HG03280 (cell line): ENCODE measurements at regions not wholly inside any gene's neighbourhood (a gene's known extent, or its start where the extent isn't known, plus 50 kb on each side); places are given as distances from the start of the nearest gene placed in this dataset.

Experiments used
- ATAC-seq: cut with Tn5 transposase; IDR thresholded peaks from one replicate; pipeline ENCODE4 v1.9.1; 2021; ENCODE audit warnings: mild to moderate bottlenecking, moderate library complexity; ENCODE audit not compliant: unreplicated experiment

DNA sequence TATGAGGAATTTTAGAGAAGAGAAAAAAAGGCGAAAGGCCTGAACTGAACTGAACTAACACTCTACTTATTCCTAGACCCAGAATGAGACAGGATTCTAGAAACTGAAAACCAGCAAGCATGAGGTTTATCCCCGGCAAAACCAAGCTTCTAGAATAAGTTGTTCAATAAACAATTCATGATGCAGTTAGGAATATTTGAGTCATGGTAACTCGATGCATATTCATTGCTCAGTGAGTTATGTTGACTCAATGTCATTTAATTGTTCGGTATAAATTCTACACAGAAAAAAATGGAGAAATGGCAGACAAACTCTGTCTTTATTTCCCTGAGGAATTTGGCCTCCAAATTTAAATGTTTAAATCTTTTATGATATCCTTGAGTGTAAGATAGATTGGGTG lies 321.5 kb downstream of the SATB2 start:
- ATAC-seq = no peak

DNA sequence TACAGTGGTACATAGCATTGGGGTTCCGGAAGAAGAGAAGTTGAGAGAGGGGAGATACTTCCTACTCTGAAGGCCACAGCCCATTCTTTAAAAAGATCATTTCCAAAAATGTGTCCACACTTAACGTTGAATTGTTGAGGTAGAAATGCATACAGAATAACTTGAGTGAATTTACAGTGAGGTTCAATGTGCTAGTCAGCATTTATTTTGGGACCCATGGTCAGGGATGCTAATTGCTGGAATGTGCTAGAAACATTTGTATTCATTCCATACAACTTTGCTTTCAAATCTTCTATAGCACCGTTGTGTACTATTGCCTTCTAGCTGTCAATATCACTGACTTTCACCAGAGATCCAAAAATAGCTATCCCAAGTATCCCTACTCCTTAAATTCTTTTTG lies 325.9 kb downstream of the SATB2 start:
- no peak for ATAC-seq

DNA sequence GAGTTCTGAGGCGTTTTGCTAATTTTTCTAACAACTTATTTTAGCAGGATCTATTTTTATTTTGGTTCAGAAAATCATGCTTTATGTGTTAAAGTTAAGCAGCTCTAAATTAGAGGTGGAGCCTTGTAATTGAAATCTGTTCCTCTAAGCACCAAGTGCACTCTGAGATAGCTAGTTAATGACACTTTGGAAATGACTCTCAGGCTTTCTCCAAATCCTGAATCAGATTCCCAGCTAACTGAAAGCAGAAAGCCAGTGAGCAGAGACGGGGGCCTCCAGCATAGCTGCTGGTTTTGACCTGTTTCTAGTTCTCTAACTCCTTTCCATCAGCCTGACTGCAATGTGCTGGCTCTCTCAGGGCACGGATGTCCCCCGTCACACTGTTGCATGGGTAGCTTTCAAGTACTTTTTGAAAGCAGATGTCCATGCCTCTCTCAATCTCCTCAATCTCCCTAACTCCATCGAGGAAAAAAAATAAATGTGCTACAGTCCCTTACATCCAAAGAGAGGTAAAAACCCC lies 326.5 kb downstream of the SATB2 start:
- no peak for ATAC-seq

DNA sequence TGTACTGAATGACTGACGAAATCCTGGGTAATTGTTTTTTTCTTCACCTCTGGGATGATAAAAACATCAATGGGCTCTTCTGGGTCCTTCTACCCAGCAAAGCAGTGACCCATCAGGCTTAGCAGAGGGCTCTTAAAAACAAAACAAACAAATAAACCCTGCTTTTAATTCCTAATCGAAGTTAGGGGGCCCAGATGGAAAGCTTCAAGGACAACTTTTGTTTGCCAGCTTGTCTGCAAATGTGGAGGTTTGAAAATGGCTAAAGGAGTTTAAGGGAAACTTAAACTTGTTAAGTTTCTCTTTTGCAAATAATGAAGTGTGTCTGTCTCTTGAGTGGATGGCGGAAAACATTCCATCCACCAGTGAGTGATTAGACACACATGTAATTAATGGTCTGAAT lies 327.2 kb downstream of the SATB2 start:
- no peak for ATAC-seq

DNA sequence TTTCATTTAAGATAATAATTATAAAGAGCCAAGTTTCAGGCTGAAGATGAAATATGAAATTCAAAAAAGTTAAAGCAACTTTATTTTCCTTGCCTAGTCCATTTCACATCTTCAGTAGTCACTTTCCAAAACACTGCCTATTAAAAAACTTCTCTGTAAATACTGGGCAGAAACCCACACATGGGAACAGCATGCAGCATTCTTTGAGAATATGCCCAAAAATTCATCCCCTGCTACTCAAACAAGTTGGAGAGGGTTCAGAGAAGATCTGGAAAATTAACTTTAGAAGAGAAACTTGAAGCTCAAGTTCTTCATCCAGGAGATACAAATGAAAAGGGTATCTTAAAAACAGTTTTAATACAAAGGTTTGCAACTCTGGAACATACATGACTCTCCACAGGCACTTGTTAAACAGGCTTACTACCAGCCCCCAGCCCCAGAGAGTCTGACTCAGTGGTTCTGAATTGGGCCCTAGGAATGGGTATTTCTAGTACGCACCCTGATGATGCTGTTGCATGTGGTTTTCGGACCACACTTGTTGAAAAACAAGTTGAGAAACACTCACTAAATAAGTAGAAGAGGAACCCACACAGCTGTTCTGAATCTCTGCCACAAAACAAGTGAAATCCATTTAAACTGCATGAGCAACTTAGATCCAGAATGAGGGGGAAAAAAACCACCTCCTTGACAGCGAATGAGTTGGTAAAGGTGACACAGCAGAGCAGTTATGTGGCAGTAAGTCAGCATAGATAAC lies 329.1 kb downstream of the SATB2 start:
- no peak for ATAC-seq

DNA sequence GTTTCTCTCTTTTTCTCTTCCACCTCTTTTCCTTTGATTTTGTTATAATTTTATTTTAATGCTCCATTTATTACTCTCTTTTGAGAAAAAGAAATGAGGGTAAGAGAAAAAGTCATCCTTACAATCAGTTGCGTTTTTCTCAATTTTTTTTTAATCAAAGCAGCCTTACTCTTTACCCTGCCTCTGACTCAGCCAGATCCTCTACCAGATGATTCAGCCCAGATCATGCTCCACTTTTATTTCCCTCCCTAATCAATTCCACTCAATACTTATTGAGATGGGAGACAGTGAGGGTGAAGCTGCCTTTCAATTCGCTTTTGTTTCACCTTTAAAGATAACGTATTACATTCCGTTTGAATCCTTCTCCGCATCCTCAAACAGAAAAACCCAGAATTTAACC lies 337.9 kb downstream of the SATB2 start:
- ATAC-seq = no peak

DNA sequence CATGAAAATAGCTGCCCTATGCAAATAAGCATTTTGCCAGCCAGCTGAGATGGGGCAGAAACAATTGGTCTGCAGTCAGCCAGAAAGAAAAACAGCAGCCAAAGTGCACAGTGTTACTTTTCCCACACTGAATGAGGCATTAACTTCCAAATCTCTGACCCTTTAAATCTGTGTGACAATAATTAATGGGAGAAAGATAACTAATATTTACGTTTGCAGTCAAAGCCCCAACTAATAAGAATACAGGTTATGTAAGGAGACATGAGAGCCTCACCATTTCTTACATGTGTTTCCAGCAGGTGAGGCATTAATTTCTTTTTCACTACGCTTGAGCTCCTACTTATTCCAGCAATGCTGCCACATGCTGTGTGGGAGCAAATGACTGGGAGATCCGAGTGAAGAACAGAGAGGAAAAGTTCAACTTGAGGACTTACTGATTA lies 339.0 kb downstream of the SATB2 start:
- no peak for ATAC-seq

DNA sequence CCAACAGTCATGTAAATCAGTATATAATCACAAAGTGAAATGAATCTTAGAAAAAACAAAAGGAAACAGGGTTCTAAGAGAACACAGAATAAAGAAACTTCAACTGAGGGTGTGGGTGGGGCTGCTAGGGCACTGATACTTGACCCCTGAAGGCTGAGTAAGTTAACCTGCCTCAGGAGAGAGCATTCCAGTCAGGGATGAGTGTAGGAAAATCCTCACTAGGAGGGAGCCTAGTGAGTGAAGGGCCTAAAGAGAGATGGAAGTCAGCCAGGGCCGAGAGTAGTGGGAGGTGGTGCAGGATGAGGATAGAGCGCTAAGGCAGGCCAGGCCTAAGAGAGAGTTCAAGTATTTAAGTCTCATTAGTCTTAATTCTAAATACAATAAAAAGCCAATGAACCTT lies 342.6 kb downstream of the SATB2 start:
- no peak for ATAC-seq

DNA sequence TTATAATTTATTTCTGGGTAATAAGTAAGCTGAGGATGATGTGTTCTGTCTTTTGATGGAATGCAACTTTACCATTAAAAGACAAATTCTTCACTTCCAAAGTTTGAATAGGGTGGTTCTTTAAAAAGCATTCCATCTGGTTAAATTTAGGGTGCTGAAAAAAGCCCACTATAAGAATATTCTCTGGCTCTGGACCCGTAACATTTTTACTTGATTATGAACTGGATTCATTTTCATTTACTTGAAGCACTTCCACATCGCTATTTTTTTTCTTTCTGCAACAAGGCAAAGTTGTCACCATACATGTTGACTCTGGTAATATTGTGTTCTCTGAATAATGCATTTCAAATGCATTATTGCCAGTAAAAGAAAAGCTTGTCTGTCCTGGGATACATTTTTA lies 344.6 kb downstream of the SATB2 start:
- ATAC-seq = no peak

DNA sequence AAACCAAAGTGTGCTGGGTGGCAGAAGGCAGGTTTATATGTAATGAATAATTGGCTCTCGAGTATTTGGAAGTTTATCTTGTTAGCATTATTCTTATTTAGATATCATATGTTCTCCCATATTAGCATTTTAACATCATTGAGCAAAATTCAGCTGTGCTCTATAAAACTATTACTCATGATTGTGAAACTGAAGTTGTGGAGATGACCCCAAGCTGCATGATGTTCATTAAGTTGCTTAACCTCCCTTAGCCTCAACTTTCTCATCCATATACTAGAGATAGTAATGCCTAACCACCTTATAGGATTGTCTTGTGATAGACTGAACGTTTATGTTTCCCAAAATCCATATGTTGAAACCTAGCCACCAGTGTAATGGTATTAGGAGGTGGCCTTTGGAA lies 346.3 kb downstream of the SATB2 start:
- ATAC-seq = no peak

DNA sequence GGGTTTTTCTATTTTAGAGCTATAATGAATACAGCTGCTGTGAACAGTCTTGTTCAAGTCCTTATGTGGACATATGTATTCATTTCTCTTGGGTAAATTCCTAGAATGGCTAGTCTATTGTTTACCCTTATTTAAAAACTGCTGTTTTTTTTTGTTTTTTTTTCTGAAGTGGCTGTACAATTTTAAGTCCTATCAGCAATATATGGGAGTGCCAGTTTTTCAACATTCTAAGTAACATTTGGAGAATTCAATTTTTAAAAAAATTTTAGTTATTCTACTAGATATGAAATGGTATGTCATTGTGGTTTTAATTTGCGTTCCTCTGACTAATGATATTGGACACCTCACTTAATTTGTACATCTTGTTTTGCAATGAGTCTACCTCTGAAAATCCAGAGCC lies 349.7 kb downstream of the SATB2 start:
- ATAC-seq = no peak

DNA sequence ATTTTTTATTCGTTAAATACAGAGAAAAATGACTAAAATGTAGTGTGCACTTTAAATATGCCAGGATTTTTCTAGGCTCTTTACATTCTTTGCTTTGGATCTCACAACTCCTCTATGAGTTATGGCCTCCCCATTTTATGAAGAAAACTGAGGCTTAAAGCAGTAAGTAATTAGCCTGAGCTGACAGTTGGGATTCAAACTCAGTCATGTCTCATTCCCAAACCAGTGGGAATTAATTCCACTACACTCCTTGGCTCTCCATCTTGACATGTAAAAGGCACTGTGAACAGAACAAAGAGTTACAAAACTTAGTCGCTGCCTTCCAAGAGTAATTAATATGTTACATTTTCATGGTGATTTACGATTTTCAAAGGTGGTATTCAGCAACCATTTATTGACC lies 351.9 kb downstream of the SATB2 start:
- no peak for ATAC-seq

DNA sequence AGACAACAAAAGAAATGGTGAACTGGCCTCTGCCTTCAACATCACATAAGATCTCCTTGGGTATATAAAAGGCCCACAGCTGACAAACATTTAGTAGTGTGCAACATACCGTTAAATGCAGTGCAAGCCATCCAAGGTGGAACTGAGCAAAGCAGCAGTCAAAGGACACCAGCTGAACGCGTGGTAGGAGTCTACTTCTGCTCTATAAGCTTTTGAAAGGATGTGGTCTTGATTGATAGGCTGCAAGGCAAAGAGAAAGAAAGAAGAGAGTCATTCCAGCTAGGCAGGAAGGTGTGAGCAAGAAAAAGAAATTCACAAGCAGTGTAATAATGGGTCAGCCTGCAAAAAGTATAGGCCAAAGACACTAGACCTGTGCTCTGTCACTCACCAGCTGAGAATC lies 356.3 kb downstream of the SATB2 start:
- ATAC-seq = no peak

DNA sequence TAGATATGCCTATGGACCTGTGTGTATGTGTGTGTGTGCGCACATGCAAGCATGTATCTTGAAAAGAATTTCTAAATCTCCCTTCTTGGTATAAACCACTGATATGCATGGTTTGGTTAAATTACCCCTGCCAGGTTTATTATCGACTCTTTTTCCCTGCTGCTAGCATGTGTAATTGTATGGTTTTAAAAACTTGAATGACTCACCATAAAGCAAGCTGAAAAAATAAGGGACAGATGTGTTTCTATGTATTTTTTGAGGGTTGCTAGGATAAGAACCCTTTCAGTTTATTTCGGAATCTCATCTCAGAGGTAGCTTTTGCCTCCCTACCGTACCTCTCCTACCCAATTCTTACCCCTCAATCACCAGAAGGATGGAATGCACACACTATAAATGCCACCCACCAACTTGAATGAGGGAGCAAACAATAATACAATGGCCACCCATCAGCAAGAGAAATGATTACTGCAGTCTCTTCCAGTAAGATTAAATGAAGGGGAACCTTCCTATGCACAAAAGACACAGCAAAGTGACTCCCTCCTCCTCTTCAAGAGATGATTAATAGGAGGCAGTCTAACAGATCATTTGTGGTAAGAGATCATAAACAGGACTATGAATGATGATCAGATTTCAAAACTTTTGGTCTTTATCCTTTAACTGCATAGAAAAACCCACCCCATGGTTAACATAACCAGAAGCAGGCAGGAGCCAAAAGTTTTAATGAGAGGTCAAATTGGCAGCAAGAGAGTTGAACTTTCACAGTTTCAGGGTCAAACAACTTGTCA lies 357.2 kb downstream of the SATB2 start:
- ATAC-seq = no peak

DNA sequence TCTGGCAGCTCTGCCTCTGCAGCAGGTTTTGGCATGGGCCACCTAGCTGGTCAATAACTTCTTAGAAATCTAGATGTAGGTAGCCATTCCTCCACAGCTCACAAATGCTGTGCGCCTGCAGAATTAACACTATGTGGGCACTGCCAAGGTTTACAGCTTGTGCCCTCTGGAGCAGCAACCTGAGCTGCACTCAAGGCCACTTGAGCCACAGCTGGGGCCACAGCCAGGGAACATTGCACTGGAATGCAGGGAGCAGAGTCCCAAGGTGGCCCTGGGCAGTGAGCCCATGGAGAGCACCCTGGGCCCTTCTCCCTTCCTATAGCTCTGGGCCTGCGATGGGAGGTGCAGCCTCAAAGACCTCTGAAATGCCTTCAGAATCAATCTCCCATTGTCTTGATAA lies 365.3 kb downstream of the SATB2 start:
- no peak for ATAC-seq

DNA sequence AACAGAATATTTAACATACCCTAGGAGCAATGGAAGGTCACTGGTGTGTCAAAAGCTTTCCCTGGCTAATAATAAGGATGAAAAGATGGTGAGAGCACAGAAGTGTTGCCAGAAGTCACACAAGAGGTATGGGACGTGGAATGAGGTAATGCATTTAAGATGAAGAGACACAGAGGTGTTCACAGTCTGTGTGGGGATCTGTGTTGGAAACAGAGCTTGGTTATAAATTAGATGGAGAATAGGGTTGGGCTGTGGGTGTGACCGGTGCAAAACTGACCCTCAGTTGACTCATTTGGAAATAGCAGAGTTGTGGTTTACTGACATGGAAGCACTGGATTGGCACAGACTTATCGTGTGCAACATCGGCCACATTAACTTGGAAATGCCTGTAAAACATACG lies 372.5 kb downstream of the SATB2 start:
- ATAC-seq = no peak

DNA sequence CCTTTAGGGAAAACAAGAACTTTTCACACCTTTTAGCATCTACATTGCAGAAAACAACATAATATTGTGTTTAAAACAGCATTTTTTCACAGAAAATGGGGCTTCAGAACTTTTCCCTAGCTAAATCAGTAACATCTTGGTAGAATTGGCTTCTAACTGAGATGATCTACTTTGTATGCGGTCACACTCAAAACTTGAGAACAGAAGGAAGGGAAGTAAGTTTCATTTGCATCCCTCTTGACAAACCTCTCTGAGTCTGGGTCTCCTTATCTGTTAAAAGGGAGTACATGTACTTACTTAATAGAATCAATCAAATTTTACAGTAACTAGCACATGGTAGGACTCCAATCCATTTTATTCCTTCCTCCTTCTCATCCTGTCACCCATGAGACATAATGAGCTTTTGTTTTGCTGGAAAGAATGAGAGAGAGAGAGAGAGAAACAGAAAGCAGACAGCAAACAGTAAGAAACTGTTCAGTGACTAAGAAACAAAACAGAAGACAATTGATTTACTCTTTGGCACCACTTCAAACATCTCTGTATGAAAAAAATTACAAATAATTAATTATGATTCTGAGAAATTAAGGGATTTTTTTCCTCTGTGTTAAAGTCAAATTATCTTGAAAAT lies 387.3 kb downstream of the SATB2 start:
- no peak for ATAC-seq

DNA sequence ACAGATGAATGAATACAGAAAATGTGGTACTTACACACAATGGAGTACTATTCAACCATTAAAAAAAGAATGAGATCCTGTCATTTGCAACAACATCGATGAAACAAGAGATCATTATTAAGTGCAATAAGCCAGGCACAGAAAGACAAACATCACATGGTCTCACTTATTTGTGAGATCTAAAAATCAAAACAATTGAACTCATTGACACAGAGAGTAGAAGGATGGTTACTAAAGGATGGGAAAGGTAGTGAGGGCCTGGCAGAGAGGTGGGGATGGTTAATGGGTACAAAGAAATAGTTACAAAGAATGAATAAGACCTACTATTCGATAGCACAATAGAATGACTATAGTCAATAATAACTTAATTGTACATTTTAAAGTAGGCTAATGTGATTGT lies 393.5 kb downstream of the SATB2 start:
- ATAC-seq = no peak

DNA sequence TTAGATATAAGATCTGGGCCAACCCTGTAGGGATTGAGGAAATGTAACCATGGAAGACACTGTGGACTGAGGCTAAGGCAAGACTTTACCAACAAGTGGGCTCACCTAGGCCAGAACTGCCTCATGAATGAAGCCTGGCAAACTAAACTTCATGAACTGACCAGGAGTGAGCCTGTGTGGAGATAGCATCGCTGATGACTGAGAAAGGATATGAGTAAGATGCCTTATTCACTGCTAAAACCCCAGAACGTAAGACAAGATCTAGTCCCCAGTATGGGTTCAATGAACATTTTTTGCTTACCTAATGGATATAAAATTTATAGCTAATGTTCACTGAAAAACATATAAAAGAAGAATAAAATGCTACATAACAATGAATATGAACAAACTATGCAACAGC lies 399.8 kb downstream of the SATB2 start:
- ATAC-seq = no peak

DNA sequence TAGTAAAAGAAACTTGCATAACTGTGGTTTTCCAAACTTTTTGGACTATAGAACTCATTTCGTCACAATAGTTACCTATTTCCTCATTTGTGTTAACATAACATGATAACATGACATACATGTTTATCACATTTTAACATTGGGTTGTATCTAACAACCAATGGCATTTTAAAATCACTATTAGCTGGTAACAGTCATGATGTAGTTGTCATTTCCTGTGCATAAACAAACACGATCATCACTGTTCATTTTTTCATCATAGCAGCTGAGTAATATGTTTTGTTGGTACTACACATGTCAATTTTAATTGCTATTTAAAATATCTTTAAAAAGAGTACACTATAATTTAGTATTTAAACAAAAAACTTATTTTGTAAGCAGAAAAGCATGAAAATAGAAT lies 402.4 kb downstream of the SATB2 start:
- ATAC-seq = no peak

DNA sequence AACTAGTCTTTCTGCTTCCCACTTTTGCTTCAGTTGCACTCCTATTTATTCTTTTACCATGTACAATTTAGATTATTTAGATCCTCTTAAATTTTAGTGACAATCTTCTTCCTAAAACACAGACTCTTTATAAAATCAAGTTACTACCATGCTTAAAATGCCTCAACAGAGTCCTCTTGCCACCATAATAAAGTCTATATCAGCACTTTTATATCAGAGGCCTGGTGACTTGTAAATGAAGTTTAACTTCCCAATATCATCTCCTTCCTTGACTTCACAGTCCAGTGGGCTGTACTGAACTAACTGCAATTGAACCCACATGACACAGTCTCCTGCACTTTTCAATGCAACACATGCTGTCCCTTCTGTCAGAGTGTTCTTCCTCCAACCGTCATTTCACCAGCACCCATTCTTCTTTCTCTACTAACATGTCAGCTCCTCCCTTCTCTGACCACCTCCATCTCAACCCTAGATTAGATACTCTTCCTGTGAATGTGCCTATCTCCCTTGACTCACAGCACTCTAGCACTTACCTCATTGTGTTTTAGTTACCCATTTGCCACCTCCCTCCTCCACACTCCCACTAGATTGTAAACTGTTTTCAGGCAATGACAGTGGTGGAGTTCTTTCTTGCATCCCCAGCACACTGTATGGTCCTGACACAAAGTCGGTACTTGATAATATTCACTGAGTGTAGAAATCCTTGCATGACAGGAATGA lies 414.9 kb downstream of the SATB2 start:
- ATAC-seq = no peak
